Endothelial cell of hepatic sinusoid (primary cell): ENCODE measurements at regions not wholly inside any gene's neighbourhood (a gene's known extent, or its start where the extent isn't known, plus 50 kb on each side); places are given as distances from the start of the nearest gene placed in this dataset.
"Not testable (repeated sequence)": the region's sequence is repeated elsewhere in the genome, so short reads cannot be mapped to it uniquely, and the experiment has no call there.

ENCODE experiments used
- in situ Hi-C: cut with HindIII; loops from 2 replicates; pipeline ENCODE4 v1.10.0; 2017; ENCODE audit warnings: low sequenced_read_pairs

DNA sequence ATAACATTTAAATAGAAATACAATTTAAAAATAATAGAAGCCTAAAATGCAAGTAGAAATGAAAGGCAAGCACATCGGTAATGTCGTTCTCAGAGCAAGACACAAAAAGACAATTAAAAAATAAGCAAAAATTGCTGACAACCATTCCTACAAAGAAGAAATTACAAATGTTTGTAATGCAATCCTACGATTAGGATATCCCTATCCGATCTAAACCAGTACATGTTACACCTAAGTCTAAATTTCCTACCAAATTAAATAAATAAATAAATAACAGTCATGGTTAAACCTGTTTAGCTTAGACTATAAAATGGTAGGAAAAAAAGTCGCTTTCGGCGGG, 90.0 kb downstream of the ANXA2R start:
- in situ Hi-C loops: no loop called here

DNA sequence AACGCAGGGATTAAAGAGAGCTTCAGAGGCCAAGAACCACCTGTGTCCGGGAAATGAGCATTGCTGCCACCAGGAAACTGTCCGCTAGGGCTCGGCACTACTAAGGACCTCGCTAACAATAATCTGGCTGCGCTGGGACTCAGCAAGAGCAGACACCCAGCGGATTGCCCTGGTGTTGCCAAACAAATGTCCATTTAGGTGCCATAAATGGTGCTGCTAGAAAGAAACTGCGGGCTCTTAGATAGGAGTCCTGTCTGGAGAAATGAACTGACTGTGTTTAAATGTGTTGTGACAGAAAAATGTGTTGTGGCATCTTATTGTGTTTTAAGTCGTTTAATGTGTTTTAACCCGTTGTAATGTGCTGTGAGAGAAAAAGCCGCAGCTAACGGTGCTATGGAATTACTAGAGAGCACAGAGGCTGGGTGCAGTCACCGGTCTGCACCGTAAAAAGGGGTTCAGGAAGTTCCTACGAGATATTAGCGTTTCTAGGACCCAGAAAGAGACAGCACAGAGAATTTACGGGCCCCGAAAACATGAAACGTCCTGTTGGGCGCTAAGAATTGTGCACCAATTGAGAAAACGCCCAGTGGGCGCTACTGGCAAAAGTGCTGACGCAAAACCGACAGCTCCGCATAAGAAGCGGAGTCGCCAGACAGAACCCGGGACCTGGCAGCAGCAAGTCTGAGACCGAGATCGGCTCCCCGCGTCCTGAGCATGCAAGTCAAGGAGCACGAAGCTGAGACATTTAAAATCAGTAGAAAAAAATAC, 90.6 kb downstream of the ANXA2R start:
- in situ Hi-C loops: no loop called here

DNA sequence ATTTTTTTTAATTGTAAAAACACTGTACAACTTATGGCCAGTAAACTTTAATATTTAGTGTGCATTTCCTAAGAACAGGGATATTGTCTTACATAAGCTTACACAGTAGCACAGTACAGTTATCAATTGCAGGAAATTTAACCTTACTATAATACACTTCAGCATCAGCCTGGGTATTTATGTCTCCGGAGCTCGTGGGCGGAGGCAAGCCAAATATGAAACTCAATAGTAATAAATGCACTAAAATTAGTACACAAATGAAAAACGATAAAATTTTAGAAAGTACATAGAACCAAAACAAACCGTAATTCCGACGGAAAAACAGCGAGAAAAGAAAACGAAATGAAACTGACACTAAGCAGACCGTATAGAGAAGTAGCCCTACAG, 91.2 kb downstream of the ANXA2R start:
- in situ Hi-C loops: no loop called here

DNA sequence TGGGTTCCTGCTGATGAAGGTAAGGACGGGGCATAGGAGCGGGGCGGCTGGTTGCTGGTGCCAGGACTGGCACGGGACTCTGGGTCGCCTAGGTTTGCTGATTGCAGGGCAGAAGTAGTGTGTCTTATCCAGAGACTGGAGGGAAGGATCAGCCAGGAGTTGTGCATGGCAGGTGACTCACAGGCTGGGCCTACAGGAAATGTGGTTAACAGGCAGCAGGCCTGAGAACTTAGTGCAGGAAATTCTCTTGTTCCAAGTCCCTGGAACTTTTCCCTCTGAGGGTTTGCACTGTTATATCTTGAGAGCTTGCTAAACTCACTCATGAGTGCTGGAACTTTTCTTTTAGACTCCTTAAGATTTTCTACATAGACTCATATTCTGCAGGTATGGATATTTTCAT, 95.1 kb downstream of the ANXA2R start:
- in situ Hi-C loops: no loop called here

DNA sequence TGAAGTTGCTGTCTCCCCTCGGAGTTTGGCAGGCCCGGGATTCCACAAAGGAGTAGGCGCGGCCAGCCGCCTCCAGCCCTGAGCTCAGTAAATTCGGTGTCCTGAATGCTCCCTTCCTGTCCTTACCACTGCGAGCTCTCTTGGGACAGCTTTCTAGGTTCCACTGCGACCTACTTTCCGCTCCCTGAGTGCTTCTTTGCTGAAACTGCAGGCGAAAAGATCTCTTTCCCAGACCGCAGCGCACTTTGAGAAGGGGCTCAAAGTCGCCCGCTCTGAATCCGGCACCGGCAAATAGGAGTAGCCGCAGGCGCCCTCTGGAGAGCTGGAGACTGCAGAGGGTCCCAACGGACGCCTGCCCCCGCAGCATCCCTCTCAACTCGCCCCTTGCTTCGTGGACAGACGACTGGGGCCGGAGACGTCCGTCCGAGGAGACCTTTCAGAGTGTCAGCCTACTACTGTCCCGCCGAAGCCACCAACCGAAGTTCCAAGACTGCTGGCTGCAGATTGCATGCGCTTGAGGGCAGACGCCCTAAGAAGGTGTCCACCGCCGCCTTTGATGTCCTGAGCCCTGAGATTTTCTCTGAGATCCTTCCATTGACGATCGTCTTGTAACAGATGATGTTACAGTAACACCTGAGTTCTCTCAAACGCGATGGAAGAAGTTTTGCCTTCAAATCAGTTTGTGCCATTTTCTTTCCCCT, 96.0 kb downstream of the ANXA2R start:
- in situ Hi-C loops: no loop called here

DNA sequence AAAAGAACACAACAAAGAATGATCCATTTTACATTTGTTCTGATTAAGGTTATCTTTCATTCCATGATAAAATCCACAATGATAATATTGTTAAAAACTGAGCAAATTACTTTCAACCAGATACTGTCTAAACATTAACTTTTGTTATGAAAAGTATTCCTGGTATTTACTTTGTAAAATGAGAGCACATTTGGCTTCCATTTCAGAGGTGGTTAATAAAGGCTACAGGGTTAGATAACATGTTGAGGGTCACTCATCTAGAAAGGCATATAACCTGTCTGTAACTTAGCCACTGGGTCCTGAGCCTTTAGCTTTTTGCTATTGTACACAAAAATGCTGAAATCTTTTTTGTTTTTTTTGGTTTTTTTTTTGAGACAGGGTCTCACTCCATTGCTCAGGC, 99.3 kb downstream of the ANXA2R start:
- in situ Hi-C loops: no loop called here

DNA sequence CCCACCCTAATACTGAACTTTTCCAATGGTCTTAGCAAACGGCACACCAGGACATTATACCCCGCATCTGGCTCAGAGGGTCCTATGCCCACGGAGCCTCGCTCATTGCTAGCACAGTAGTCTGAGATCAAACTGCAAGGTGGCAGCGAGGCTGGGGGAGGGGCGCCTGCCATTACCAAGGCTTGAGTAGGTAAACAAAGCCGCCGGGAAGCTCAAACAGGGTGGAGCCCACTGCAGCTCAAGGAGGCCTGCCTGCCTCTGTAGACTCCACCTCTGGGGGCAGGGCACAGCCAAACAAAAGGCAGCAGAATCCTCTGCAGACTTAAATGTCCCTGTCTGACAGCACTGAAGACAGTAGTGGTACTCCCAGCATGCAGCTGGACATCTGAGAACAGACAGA, 108.1 kb downstream of the ANXA2R start:
- in situ Hi-C loops: not testable (repeated sequence)

DNA sequence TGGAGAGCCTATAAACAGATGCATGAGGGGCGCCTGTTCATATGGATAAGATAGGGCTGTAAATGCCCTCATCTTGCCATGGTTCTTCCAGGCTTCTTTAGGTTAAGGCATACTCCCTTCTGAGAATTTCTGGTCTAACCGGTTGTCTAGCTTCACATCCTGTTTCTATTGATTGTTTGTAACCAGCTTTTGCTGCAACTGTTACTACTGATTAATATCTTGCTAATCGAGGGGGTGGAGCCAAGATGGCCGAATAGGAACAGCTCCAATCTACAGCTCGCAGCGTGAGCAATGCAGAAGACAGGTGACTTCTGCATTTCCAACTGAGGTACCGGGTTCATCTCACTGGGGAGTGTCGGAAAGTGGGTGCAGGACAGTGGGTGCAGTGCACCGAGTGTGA, 108.7 kb downstream of the ANXA2R start:
- in situ Hi-C loops: not testable (repeated sequence)

DNA sequence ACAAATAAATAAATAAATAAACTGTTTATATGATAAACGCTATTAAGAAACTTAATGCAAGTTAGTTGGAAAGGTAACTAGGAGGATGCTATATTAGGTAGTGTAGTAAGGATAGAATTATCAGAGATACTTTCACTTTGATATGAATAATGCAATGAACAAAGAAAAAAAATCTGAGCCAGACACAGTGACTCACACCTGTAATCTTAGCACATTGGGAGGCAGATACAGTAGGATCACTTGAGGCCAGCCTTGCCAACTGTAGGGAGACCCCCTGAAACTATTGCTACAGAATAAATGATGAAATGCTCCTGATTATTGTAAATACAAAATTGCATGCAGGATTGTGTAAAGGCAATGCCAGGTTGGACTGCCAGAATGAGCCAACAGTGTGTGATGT, 109.2 kb downstream of the ANXA2R start:
- in situ Hi-C loops: no loop called here

DNA sequence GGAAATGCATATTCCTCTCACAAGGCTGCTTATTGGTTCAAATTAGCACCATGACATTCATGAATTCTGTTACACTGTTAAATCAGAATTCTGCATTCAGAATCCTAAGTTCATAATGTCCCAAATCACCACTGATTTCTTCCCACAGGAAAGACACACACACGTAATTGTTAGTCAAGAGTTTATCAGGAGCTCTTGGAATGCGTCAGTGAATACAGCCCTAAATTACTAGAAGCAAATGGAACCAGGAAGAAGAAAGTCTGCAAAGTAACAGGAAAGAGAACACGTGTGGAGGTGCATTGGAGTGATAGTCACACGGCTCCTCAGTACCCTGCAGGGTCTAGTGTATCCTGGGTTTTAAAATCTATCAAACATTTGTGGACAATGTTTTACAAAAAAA, 110.2 kb downstream of the ANXA2R start:
- in situ Hi-C loops: no loop called here

DNA sequence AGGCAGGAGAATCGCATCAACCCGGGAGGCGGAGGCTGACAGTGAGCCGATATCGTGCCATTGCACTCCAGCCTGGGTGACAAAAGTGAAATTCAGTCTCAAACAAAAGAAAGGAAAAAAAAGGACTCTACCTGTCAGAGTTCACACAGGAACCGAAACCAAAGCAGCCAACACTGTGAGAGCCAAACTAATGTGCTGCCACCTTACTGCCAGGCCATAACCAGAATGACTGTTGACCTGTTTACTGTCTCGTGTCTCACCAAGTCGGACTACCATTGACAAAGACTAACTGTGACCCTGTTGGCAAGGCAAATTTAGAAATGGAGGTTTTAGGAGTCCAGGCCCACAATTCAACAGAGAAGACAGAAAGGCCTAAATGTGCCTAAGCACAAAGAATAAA, 112.4 kb downstream of the ANXA2R start:
- in situ Hi-C loops: no loop called here

DNA sequence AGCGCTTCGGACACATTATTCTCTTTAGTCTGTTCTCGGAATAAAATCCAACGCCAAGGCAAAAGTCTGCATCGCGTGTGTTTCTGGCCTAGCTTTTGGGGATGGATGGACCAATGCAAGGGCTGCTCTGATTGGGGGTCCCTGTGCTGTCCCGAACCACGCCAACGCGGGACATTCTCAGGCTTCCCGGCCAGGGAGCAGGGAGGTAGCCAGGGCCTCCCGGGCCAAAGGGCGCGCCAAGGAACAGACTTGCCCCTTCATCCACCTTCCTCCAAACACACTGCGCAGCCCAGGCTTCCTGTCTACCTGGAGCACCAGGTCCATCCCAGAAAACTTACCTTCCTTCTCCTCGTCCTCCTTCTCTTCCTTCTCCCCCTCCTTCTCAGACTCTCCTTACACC, 113.0 kb upstream of the SELENOP start:
- in situ Hi-C loops: loop anchor here (25.0 kb wide), 1 partner anchor 163 kb away; no protein-coding TSS in a partner anchor

DNA sequence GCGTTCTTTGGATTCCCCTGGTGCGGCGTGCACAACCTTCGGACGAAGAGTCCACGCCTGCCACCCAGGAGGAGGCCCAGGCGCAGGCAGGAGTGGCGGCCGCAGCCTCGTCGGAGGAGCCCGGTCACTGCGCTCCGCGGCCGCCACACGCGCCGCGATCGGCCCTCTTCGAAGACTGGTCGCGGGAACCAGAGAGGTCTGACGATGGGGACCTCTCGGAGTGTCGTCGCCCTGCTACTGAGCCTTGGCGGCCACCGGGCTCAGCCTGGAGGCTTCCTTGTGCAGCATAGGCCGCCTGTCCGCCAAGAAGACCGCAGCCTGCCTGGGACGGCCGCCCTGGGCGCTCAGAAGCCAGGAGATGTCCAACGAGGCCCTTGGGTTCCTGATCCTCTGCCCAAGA, 112.5 kb upstream of the SELENOP start:
- in situ Hi-C loops: loop anchor here (25.0 kb wide), 1 partner anchor 163 kb away; no protein-coding TSS in a partner anchor

DNA sequence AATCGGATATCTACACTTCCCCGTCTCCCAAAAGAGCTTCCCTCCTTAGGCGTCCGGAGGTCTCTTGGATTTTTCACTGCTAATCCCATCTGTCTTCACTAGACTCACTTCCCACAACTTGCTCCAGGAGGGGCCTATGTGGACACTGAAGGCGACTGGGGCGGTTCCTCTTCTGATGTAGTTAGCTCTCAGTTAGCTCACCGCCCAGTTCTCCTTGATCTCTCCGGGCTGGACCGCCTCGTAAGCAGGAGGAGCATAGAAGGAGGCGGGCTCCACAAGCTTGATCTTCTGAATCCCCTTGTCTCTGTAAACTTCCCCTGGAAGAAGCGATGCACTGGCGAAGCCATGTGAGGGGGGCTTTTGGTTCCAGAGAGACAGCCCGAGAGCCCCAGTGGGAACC, 112.0 kb upstream of the SELENOP start:
- in situ Hi-C loops: loop anchor here (25.0 kb wide), 1 partner anchor 164 kb away; no protein-coding TSS in a partner anchor

DNA sequence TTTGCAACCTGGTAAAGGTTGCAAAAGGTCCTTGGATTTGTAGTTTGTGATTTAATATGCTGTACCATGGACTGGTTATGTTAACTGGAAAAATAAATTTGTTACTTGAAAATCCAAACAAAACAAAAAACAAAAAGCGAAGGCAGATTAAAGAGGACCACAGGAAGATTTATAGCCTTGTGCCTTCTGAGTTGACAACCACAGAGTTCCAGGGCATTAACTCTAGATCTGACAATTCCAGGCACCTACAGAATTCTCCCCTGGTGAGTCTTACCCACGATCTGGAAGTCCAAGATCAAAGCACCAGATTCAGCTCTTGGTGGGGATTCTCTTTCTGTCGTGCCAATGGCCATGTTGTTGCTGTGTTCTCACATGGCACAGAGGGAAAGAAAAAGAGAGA, 107.9 kb upstream of the SELENOP start:
- in situ Hi-C loops: loop anchor here (25.0 kb wide), 1 partner anchor 168 kb away; no protein-coding TSS in a partner anchor

DNA sequence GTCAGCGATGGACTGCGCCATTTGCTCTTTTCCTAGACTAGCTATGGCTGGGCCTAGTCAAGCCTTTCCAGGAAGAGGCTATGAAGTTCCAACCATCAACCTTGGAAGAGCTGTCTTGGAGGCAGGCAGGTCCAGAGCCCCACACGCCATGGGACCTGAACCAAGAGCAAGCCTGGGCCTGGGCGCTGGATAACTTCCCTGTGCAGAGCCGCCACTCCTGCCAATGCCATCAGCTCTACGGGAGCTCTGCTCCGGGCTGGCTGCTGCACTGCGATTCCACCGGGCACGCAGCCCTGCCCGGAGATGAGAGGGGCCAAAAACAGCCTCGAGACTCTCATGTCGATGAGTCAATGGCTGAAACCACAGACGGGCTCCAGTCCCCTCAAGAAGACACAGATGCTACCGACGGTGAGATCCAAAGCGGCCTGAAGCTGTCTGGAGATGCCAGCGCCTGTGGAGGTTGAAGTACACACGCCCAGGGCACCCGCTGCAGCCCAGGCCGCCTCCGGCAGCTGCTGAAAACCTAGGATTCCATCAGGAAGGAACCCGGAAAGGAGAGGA, 103.7 kb upstream of the SELENOP start:
- in situ Hi-C loops: loop anchor here (25.0 kb wide), 1 partner anchor 172 kb away; no protein-coding TSS in a partner anchor

DNA sequence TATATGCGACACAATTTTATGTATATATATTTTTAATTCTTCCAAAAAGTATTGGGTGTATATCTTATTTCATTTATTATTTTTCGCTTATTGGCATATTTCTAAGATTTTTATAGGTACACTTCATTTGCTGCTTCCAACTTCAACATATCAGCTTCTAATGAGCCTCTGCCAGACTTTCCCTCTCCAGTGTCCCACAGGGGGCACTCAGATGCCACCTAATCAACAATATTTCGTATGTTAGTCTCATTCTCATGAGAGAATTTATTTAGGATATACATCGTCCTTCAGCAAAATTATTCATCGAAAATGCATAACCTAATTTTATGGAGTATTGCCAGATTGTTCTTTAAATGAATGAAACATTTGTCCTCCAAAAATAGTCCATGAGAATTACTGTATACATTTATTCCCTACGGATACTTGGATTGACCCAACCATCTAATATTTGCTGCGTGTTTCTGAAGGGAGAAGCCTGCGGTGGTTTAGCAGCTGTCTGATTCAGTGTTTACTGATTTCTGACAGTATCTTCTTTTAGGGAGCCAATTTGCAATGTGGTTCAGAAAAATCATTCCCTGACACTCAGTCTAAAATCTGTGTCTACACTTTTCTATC, 100.6 kb upstream of the SELENOP start:
- in situ Hi-C loops: loop anchor here (25.0 kb wide), 1 partner anchor 175 kb away; no protein-coding TSS in a partner anchor

DNA sequence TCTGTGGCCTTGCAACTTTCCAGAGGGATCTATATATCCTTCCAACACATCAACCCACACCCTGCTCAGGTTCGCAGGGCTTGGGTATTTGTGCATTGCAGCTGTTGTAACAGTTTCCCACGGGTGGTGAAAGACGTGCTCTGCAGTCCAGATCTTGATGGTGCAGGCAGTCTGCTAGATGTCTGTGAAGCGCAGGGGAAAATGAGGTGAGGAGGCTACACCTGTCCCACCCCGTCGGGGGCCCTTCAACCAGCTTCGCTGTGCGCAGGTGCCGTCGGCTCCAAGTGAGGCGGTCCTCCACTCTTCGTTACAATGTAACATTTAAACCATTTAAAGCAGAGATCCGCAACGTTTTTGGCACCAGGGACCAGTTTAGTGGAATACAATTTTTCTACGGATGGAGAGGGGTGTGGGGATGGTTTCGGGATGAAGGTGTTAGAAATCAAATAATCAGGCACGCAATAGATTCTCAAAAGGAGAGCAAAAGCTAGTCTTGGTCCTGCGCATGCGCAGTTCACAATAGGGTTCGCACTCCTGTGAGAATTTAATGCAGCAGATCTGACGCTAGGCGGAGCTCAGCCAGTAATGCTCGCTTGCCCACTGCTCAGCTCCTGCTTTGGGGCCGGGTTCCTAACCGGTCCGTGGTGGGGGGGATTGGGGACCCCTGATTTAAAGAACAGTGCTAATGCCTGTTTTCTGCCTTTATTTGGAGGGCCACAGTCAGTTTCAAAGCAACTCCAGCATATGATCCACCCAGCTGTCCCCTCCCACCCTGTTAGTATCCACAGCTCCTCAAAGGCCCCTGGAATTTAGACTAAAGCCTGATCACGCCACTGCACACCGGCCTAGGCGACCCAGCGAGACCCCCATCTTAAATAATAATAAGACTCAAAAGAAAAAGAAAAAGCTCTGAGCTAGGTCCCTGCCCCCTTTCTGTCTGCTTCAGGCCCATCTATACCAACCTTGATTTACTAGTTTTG, 97.1 kb upstream of the SELENOP start:
- in situ Hi-C loops: loop anchor here (5.0 to 25.0 kb wide), 2 partner anchors 109 to 179 kb away; no protein-coding TSS in a partner anchor

DNA sequence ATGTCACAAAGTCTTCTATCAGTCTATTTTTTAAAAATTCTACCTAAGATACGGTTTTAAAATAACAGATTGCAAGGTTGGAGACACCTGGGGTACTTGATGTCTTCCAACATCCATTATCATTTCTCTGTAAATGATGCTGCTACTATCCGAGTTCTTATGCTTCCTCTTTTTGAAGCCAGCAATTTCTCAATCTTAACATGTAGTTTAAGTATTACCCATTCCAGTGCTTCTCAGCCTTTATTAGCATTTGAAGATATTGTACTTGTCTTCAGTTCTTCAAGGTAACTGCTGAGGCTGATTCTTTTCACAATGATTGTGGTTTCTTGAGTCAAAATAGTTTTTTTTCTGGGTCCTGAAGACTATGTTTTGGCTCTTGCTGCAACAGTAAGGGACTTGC, 96.4 kb upstream of the SELENOP start:
- in situ Hi-C loops: loop anchor here (5.0 to 25.0 kb wide), 2 partner anchors 109 to 179 kb away; no protein-coding TSS in a partner anchor

DNA sequence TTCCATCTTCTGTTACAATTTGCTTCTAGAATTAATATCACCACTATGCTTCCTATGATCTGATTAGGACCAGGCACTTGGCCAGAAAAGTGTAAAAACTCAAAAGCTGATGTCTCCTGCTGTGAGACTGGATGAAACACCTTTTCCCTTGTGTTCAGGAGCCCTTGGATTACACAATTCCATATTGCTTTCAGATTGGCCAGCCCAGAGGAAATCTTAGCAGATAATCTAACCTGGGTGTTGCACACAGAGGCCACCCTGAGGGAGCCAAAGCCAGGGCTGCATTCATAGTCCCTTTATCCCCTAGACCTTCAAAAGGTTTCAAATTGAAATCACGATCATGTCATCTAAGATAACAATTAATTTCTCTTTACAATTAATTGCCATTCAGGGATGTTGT, 94.1 kb upstream of the SELENOP start:
- in situ Hi-C loops: loop anchor here (5.0 to 25.0 kb wide), 2 partner anchors 111 to 181 kb away; no protein-coding TSS in a partner anchor
